HG03039 (cell line): ENCODE measurements at regions not wholly inside any gene's neighbourhood (a gene's known extent, or its start where the extent isn't known, plus 50 kb on each side); places are given as distances from the start of the nearest gene placed in this dataset.

ENCODE experiments used
- ATAC-seq: cut with Tn5 transposase; IDR thresholded peaks from one replicate; pipeline ENCODE4 v1.9.1; 2021; ENCODE audit warnings: mild to moderate bottlenecking, moderate library complexity; ENCODE audit not compliant: unreplicated experiment

DNA sequence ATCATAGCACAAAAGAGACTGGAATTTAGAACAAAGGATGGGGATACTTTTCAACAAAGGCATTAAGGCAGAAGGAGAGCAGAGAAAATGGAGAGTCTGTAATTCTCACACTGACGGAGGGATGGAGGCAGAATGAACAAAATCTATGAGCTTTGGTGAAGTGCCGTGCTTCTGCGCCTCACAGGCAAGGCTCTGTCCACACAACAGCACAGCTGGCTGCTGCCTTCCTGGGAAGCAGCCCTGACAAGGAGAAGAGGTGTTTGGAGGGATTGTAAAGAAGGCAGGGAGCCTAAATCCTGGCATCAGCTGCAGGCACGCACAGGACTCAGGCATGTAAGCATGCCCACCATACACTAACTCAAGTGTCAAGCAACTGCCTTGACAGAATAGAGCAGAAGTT lies 485.2 kb upstream of the KIF2A start:
- no peak for ATAC-seq

DNA sequence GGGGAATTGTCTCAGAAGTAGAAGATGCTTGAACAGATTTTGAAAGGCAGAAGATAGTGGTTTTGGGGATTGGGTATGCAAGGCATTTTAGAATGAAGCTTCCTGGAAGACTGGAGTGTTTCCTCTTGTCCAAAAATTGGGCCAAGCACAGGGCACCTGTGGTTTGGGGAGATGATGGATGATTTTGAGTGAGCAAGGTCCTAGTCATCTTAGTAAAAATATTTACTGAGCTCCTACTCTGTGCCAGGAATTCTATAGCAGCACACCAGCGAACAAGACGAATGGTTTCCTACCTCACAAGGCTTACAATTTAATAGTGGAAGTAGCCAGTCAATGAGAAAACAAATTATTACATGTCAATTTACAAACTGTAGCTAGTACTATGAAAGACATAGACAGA lies 484.4 kb upstream of the KIF2A start:
- no peak for ATAC-seq

DNA sequence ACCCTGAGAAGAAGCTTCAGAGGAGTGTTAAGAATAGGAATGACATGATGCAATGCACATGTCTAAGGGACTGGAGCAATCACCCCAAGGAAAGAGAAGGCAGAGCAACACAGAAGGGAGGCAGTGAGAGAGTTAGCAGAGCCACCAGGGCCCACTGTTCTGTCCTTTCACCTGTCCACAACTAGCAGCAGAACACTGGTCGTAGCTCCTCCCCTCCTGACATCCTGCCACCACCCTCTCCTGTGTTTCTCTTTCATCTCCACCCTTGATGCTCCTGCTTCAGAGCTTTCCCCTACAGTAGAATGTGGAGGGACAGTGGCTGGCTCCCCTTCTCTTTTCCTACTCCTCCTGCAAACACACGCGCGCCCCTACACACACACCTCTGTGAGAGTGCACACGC lies 483.4 kb upstream of the KIF2A start:
- ATAC-seq, result no peak

DNA sequence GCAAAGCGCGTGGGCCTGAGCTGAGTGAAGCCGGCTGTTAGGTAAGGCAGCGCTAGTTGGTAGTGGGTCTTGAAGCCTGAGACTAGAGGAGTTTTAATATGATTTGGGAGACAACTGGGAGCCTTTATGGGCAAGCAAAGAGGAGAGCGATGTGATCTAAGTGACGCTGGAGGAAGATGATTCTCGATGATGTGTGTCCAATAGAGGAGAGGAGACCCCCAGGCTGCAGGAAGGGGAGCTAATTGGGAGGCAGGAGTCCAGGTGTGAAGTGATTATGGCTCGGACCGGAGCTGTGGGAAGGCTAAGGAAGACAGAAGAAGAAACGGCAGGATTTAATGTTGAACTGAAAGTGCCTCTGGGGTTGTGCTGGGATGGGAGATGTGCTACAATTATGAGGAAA lies 482.9 kb upstream of the KIF2A start:
- ATAC-seq, result no peak

DNA sequence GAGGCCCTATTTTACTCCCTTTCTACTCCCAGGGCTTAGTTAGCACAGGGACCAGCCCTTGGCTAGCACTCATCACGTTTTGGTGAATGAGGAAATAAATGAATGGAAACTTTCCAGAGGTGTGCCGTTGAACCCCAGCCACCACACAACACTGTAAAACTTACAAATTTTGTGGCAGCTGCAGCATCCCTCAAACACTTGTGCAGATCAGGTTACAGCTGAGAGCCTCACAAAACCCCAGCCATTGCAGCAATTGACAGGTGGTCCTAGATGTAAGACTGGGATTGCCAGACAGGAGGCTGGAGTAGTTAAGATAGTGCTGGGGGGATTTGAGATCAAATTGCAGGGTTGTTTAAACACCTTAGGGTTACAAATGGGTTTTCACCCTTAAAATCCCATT lies 482.2 kb upstream of the KIF2A start:
- no peak for ATAC-seq

DNA sequence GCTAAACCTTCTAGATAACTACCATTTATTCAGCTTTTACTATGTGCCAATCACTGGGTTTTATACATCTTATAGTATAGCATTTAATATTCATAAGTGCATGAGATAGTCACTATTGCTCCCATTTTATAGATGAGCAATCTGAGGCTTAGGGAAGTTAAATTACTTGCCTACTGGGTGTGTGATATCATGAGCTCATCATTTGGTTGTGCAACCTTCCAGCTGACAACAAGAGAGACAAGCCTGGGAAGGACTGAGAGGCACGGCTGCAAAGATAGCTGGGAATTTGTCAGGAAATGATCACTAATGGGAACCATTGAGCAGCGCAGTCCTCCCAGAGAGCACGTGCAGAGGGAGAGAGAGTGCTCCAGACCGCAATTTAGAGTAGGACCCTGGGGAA lies 481.6 kb upstream of the KIF2A start:
- ATAC-seq, result no peak

DNA sequence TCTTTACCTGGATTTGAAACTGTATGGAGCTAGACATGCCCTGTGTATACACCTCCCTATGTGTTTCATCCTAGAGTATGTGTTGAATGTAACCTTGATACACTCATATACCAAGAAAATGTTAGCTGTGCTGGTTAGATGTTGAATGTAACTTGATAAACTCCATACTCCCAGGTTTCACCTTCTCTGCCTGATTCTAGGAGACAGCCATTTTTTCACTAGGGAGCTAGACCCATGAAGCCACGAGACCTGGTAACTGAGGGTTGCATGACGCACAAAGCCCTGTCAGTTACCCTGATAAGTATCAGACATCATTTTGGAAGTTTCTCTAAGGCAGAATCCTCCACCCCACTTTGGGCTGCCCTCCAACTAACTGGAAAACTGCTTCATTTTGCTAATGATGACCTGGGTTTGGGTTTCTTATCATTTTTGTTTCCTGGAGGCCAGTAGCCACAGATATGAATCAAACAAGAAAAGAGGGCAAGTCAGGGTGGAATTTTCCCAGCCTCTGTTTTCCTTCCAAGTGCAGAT lies 478.5 kb upstream of the KIF2A start:
- no peak for ATAC-seq

DNA sequence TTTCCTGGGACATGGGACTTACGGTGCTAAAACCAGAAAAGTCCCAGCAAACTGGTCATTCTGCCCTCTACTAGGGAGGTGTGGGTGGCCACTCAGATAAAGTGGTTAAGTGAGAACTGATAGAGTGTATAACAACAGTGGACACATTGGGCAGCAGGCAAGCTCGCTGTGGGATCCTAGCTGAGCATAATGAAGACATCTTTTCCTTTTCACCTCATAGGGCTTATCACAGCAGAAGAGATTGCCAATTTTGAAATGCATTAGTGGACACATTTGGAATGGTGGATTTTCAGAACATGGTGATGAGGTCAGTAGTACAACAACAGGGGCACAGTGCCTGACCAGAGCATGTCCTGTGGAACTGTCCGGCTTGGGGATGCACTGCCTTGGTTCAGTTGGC lies 477.1 kb upstream of the KIF2A start:
- no peak for ATAC-seq

DNA sequence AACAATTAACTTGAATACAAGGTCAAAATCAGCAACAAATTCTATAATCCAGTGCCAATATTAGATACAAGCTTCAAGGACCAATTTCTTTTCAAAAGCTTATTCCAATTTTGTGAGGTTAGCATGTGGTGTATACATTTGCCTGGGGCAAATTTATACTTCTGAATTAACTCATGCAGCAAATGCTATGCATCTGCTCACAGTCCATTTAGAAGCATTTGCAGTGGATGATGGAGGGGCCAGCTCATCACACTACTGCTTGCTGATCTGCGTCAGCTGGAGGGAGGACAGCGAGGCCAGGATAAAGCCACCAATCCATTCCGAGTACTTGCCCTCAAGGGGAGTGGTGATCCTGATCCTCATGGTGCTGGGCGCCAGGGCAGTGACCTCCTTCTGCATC lies 474.3 kb upstream of the KIF2A start:
- no peak for ATAC-seq

DNA sequence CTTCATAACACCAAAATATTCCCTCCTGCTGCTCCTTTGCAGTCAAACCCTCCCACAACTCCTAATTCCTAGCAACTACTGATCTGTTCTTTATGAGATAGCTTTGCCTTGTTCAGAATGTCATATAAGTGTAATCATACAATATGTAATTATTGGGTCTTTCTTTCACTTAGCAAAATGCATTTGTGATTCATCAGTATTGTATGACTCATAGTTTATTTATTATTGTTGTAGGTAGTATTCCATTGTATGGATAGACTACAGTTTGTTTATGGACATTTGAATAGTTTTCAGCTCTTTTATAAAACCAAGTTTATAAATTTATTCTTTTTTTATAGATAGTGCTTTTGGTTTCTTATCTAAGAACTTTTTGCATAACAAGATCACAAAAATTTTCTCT lies 468.2 kb upstream of the KIF2A start:
- ATAC-seq, result no peak

DNA sequence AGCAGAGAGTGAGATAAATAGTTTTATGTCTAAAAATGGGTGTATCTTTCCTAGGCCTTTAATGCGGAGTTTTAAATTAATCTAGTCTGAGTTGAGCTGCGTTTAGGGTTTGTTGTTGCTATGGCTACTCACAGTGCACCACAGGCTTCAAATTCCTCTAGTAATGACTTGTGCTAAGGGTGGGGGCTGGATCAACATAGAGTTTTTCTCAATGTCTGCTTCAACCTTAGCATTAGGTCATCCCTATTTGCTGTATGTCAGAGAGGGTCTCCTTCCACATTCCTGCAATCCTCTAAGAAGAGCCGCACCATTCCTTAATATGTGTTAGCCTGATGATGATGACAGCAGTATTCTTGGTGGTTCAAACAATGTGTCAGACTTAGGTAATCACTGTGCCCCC lies 465.6 kb upstream of the KIF2A start:
- no peak for ATAC-seq

DNA sequence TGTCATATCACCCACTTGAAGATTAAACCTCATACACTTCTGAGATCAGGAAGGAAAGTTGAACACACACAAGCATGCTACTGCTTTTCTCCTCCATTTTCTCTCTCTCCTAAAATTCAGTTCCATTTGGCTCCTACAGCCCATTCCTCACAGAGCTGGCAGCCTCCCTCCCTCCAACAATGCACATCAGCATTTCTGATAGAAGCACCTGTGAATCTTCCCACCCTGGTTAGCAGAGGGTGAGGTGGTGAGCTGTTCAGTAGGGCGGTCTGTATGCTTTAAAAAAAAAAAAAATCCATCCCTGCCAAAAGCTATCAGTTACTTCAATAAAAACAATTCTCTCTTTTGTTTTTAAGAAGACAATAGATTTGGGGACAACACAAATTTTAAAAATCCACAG lies 463.2 kb upstream of the KIF2A start:
- no peak for ATAC-seq

DNA sequence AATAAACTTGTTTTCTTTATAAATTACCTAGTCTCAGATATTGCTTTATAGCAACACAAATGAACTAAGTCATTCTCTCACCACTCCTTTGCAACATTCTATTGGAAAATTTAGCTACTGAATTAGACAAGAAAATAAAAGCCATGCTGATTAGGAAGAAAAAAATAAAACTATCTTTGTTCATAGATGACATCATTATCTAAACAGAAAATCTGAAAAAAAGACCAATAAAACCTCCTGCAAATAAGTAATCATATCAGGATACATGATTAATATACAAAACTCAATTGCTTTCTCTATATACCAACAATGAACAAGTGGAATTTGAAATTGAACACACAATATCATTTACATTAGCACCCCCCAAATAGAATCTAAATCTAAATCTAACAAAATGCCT lies 455.3 kb upstream of the KIF2A start:
- no peak for ATAC-seq

DNA sequence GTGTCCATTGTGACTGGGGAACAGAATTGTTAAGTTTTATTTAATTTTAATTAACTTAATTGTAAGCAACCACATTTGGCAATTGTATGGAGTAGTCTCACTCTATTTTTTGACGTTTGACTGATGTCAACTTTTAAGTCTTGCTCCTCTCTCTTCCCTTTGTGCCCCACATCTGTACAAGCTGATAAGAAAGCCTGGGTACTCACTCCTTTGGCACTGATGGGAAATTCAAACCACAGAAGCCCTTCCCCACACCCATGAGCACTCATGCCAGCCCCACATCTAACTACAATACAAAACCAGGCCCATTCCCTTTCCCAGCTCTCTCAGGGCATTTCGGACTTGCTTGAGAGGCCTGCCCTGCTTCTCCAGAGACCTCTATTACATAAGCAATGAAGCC lies 451.5 kb upstream of the KIF2A start:
- ATAC-seq, result no peak

DNA sequence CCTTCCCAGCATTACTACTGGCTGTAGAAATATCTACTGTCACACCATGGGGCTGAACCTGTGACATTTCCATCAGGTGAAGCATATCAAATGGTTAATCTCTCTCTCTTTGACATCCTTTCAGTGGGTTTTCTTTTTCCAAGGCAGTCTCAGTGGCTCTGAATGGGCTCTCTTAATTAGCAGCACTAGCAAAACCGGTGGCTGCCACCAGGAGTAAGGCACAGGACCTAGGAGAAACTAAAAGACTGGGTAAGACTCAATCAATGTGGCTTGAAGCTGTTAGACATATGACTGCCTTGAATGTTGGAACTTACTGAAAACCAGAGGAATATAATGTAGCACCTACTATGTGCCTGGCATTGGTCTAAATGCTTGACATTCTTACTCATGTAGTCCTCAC lies 445.0 kb upstream of the KIF2A start:
- no peak for ATAC-seq

DNA sequence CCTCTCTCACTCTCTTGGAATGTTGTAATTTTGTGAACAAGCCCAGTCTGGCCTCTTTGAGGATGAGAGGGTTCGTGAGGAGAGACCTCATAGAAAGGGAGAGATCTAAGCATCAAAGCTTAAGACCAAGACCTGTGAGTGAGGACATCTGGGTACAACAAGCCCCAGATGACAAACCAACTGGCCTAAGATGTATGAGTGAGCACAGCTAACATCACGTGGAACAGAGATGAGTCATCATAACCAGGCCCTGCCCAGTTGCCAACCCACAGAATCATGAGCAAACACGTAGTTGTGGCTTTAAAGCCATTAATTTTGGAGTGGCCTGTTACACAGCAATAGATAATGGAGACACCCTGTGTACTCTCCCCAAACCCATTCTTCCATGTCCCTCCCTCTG lies 439.1 kb upstream of the KIF2A start:
- no peak for ATAC-seq

DNA sequence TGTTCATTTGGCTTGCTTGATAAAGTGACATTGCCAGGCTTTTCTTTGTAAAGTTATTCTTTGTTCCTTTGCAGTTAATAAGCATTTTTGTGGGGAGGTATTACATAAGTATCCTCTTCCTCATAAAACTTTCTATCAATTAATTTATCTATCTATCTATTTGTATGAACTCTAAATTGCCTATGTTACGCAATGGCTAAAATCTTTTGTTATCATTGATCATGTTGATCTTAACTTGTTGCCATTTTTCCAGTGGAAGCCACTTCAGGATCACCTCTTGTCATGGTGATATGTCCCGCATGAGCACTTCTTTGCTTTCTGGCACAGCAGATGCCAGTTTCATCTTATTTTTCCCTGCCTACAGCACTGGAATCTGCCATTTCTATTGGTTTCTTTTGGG lies 436.7 kb upstream of the KIF2A start:
- ATAC-seq, result no peak

DNA sequence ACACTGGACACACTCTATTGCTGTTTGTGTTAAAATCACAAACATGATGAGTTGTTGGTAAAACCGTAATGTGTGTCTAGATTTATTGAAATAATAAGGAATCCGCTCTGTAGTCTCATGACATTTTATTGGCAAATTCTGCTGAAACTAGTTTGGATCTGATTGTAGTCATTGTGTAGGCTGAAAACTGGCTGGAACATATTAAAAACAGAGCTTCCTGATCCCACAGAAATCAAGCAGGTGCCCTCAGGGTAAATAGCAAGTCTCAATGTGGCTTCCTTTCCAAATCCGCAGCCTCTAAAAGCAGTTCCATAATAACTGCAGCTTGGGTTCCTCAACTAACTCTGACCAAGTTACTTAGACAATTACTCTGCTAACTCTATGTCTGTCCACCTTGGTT lies 427.5 kb upstream of the KIF2A start:
- ATAC-seq, result no peak

DNA sequence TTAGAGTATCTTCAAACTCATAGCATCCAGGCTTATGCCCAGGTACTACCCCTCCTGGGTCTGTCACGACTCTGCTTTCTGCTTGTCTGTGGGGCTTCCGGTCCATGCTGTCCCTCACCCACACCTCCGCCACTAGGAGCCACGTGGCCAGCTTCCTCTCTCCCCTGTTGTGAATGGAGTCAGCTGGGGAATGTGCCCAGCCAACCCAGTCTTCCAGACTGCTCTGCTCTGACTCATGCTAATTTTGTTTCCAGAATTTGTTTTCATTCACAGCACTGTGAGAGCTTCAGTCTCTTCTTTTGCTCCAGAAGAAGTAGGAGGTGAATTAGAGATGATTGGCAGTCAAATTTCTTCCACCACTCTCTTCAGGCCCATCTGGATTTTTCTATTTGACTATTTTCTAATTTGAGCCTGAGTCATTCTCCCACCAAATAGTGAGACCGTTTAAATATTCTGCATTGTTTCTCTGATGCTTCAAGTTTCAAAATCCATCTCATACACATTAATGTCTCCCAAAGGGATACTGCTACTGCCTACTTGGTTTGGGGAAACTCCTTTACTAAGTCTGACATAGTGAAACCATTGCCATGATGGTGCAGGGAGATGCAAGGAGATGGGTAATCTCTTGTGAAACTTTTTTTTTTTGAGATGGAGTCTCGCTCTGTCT lies 424.1 kb upstream of the KIF2A start:
- no peak for ATAC-seq

DNA sequence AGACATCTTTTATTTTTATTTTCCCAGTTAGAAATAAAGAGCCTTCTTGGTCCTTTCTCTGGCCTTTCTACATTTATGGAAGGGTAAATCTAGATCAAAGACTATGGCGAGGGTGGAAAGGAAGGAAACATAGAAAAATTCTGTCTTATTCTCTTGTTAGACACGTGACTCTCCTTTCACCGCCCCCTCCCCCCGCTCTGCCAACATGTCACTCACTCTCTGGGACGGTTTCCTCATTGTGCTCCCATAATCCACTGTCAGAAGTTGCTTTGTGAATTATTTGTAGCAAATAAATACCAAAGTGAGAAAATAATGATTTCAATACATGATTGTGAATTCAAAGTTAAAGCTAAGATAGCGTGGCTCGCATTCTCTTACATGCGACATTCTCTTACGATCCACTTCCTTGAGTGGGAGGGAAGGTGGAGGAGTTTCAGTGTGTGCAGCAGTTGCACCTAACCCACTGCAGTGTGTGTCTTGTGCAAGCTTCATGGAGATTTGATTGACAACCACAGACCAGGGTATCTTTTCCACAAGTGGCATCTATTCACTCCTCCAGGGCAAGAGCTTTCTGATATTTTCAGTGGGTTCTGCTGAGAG lies 423.0 kb upstream of the KIF2A start:
- ATAC-seq, result no peak

DNA sequence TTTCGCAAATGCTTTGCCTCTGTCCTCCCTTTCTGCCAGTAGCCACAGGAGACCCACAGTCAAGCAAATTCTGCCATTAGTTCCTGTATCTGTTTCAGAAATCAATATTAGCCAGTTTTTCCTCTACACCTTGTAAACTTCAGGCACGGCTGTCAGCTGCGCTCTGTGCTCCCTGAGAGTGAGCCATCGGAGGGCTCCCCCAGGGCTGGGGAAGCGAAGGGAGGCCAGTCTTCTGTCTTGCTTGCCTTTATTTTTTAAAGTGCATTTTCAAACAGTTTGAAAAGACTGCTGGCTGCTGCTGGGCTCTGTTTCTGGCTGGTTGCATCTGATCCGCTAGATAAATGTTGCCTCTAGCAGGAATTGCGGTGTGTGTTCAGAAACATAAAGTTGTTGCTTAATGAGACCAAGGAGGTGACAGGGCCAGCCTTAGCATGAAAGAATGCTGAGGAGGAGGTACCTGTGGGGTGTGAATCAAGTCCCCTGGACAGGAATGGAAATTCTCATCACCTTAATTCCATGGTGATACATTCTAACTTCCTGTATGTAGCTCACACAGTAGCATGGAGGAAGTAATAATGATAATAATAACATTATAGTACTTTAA lies 421.7 kb upstream of the KIF2A start:
- no peak for ATAC-seq

DNA sequence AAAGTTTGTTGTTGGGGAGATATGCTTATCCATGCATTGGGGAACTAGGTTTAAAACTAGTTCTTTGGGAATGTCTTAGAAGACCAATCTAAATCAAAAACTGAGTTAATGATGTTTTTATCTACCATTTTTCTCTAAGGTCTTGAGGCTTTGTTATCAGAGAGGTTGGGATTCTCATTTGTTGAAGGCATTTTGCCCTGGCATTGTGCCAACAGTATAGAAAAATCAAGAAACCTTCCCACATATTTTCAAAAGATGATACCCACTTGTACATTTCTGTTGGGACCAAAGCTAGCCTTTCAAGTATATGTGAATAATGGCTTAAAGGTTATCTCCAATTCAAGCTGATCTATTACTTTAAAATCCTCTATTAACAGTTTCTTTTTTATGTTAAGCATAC lies 419.8 kb upstream of the KIF2A start:
- no peak for ATAC-seq

DNA sequence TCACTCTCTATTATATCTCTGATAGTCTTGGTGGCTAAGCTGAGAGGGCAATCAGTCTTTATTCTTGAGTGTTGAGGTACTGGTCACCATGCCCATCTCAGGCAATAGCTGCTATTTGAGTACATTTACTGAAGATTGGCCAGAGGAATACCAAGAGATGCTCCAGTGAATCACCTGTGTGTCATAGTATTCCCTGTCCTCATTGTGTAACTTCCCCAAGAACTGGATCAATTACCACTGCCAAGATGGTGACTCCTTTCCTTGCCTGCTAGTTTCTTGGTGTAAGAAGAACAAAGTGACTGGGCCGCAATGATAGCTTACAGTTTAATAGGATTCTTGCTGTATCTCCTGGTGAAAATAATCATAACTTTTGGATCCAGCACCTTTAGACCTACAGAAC lies 418.7 kb upstream of the KIF2A start:
- no peak for ATAC-seq
